B cell (primary cell): ENCODE measurements at regions not wholly inside any gene's neighbourhood (a gene's known extent, or its start where the extent isn't known, plus 50 kb on each side); places are given as distances from the start of the nearest gene placed in this dataset.

Source experiments
- ATAC-seq: fragments of 200-7000 bp; cut with Tn5 transposase; one replicate; pipeline ENCODE4 v1.10.0; 2021; ENCODE audit warnings: low read depth, mild to moderate bottlenecking, moderate number of reproducible peaks, moderate library complexity
- CTCF ChIA-PET: fragments of 350-600 bp; sonication (Branson Sonifier 250); formaldehyde crosslinking; loops from one replicate; lab custom pipeline; 2021; ENCODE audit warnings: antibody characterized with exemption, inconsistent platforms; lab: Charles Lee
- POLR2A ChIA-PET: fragments of 350-600 bp; sonication (Branson Sonifier 250); formaldehyde crosslinking; loops from one replicate; lab custom pipeline; 2021; ENCODE audit warnings: antibody characterized with exemption; lab: Charles Lee
- DNase-seq: peaks from one replicate; pipeline ENCODE4 v3.0.0; 2013
- H2AFZ ChIP-seq: 2 replicates; pipeline ENCODE4 v1.6.1; 2012; ENCODE audit warnings: mild to moderate bottlenecking, low read depth, low read length; ENCODE audit not compliant: insufficient read depth, poor library complexity, severe bottlenecking
- H3K27ac ChIP-seq, 2 donors: 1 replicate in 1 of 2; 2 replicates in 1 of 2; pipeline ENCODE4 v1.5.1; 2012 to 2013; ENCODE audit warnings: low read length in 2 of 2, mild to moderate bottlenecking in 2 of 2, moderate library complexity in 1 of 2
- H3K27me3 ChIP-seq, 4 experiments: fragments of 200-600 bp in 1 of 4; sonication (generic) in 1 of 4; replicated peaks in 1 of 4; 1 replicate in 2 of 4; 2 replicates in 2 of 4; pipeline versions ENCODE4 v1.6.1 to v1.7.0; 2013 to 2016; ENCODE audit warnings: low read length in 3 of 4, mild to moderate bottlenecking in 2 of 4, mixed read lengths in 1 of 4, moderate library complexity in 1 of 4; ENCODE audit not compliant: insufficient read depth in 4 of 4, control insufficient read depth in 3 of 4; ENCODE audit errors: control extremely low read depth in 1 of 4
- H3K36me3 ChIP-seq, 2 experiments: replicated peaks in 1 of 2; 1 replicate in 1 of 2; 2 replicates in 1 of 2; pipeline versions ENCODE4 v1.6.1 to v1.7.1; 2013; ENCODE audit warnings: low read length in 1 of 2; ENCODE audit not compliant: insufficient read depth in 2 of 2, control insufficient read depth in 1 of 2; ENCODE audit errors: control extremely low read depth in 1 of 2, extremely low read depth in 1 of 2
- H3K4me1 ChIP-seq, 2 donors: fragments of 200-600 bp in 1 of 2; sonication (generic) in 1 of 2; 1 replicate in 1 of 2; 2 replicates in 1 of 2; pipeline versions ENCODE4 v1.5.1 to v1.6.1; 2013 to 2017; ENCODE audit warnings: low read length in 2 of 2; ENCODE audit not compliant: control insufficient read depth in 2 of 2, insufficient read depth in 2 of 2
- H3K4me2 ChIP-seq: replicated peaks from 2 replicates; pipeline ENCODE3; 2012; ENCODE audit warnings: mild to moderate bottlenecking, low read depth, low read length; ENCODE audit not compliant: poor library complexity, severe bottlenecking
- H3K4me3 ChIP-seq, 5 experiments: fragments of 200-600 bp in 1 of 5; sonication (generic) in 1 of 5; 1 replicate in 3 of 5; 2 replicates in 2 of 5; pipeline versions ENCODE4 v1.5.1 to v1.7.0; 2011 to 2016; ENCODE audit warnings: low read length in 4 of 5, mild to moderate bottlenecking in 4 of 5, low read depth in 2 of 5, control low read depth in 1 of 5, moderate library complexity in 1 of 5; ENCODE audit not compliant: insufficient read depth in 1 of 5; ENCODE audit errors: control extremely low read depth in 1 of 5, extremely low read depth in 1 of 5
- H3K79me2 ChIP-seq: fragments of 200-600 bp; sonication (generic); one replicate; pipeline ENCODE4 v1.6.0; 2016; ENCODE audit warnings: low read length; ENCODE audit not compliant: control insufficient read depth, insufficient read depth
- H3K9ac ChIP-seq: fragments of 200-600 bp; sonication (generic); 2 replicates; pipeline ENCODE4 v1.6.1; 2017; ENCODE audit warnings: mild to moderate bottlenecking, low read length, moderate library complexity
- H3K9me3 ChIP-seq, 3 donors: one replicate each; pipeline versions ENCODE4 v1.6.1 to v1.7.1; 2013; ENCODE audit warnings: low read length in 2 of 3; ENCODE audit not compliant: control insufficient read depth in 2 of 3, insufficient read depth in 1 of 3; ENCODE audit errors: control extremely low read depth in 1 of 3
- H4K20me1 ChIP-seq: 2 replicates; pipeline ENCODE4 v1.6.0; 2012; ENCODE audit warnings: mild to moderate bottlenecking, low read length; ENCODE audit not compliant: insufficient read depth, control insufficient read depth, poor library complexity, severe bottlenecking
- H3K27ac Mint-ChIP-seq: one replicate; pipeline ENCODE4 v1.8.0; 2021; ENCODE audit warnings: mixed read lengths
- H3K27me3 Mint-ChIP-seq: one replicate; pipeline ENCODE4 v1.8.0; 2021; ENCODE audit warnings: mixed read lengths
- H3K4me1 Mint-ChIP-seq: one replicate; pipeline ENCODE4 v1.8.0; 2021; ENCODE audit warnings: mixed read lengths
- H3K4me3 Mint-ChIP-seq: one replicate; pipeline ENCODE4 v1.8.0; 2021; ENCODE audit warnings: mixed read lengths
- H3K9me3 Mint-ChIP-seq: one replicate; pipeline ENCODE4 v1.8.0; 2022; ENCODE audit warnings: mixed read lengths; ENCODE audit not compliant: insufficient read depth
- EZH2 ChIP-seq: IDR thresholded peaks from 2 replicates; pipeline ENCODE4 v1.6.1; 2012; ENCODE audit warnings: borderline replicate concordance, low read depth, mild to moderate bottlenecking, moderate library complexity, low read length; ENCODE audit not compliant: insufficient read depth, poor library complexity, severe bottlenecking
- whole genome bisulfite sequencing: methylation state at CpG from one replicate; pipeline ENCODE4 v1.1.5; 2013; ENCODE audit warnings: missing lambda C conversion rate; ENCODE audit not compliant: insufficient coverage; 5-methylcytosine and 5-hydroxymethylcytosine counted together
- intact Hi-C: fragments of 100-400 bp; cut with micrococcal nuclease; formaldehyde crosslinking; loops from one replicate; pipeline ENCODE4 v1.10.0; 2022
- TF ChIP-seq, protein P1 (sequence below): fragments of 200-600 bp; IDR thresholded peaks from one replicate; pipeline ENCODE4 v1.8.0; 2022; ENCODE audit warnings: antibody characterized with exemption, mild to moderate bottlenecking

DNA sequence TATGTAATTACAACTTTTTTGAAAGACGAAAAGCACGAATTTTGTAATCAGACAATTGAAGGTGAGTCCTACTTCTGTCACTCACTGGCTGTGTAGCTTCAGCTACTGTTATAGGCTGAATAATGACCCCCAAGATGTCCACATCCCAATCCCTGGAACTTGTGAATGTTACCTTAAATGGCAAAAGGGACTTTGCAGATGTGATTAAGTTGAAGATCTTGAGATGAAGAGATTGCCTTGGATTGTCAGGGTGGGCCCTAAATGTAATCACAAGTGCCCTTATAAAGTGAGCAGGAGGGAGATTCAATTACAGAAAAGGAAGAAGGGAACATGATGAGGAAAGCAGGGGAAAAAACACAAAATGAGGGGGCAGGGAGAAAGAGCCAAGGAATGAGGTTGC lies 326.2 kb upstream of the MSX2 start:
- Histone ChIP-seq H3K9me3 (no peaks in the 10 kb centered on the region), H3K9ac (no peak overlapping the region), H3K4me1 (no peaks in the 10 kb centered on the region), H3K36me3 (no peaks in the 10 kb centered on the region), H4K20me1 (no peaks in the 10 kb centered on the region), H3K27ac (no peak overlapping the region), H3K4me2 (no peak overlapping the region), H2AFZ (no peak overlapping the region), H3K4me3 (no peak overlapping the region), H3K79me2 (no peaks in the 10 kb centered on the region), H3K27me3 (no peaks in the 10 kb centered on the region)
- TF ChIP-seq, protein P1, sequence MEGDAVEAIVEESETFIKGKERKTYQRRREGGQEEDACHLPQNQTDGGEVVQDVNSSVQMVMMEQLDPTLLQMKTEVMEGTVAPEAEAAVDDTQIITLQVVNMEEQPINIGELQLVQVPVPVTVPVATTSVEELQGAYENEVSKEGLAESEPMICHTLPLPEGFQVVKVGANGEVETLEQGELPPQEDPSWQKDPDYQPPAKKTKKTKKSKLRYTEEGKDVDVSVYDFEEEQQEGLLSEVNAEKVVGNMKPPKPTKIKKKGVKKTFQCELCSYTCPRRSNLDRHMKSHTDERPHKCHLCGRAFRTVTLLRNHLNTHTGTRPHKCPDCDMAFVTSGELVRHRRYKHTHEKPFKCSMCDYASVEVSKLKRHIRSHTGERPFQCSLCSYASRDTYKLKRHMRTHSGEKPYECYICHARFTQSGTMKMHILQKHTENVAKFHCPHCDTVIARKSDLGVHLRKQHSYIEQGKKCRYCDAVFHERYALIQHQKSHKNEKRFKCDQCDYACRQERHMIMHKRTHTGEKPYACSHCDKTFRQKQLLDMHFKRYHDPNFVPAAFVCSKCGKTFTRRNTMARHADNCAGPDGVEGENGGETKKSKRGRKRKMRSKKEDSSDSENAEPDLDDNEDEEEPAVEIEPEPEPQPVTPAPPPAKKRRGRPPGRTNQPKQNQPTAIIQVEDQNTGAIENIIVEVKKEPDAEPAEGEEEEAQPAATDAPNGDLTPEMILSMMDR: no peak
- no peak for TF ChIP-seq EZH2
- Mint-ChIP-seq H3K4me3 (no peak overlapping the region), H3K4me1 (no peaks in the 10 kb centered on the region), H3K9me3 (peaks cover 4% of the 10 kb centered on the region), H3K27ac (no peak overlapping the region), H3K27me3 (no peaks in the 10 kb centered on the region)
- ATAC-seq (no peak), DNase-seq (no peak)
- POLR2A ChIA-PET: no interaction called here
- WGBS: no CpG with 5 or more reads among the region's 2 CpGs
- intact Hi-C loops: no loop called here
- CTCF ChIA-PET: no interaction called here

DNA sequence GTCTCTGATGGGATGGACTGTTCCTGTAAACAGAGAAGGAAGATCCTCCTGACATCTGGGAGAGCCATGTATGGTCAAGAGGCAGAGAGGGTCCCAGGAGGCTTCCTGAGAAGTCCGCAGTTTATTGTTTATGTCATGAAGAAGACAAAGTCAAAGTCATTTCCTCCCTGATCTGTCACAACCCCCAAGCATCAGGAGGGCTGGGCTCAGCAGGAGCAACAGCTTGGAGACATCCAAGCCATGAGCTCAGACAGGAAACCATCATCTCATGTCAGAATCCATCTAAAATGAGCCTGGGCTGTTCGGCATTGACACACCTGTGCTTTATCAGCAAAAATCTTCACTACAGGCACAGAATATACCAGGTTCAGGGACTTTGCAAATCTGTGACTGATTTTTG lies 325.0 kb upstream of the MSX2 start:
- Histone ChIP-seq H3K36me3 (no peaks in the 10 kb centered on the region), H3K4me1 (no peaks in the 10 kb centered on the region), H3K27ac (no peak overlapping the region), H3K9me3 (no peaks in the 10 kb centered on the region), H3K9ac (no peak overlapping the region), H3K27me3 (no peaks in the 10 kb centered on the region), H3K4me2 (no peak overlapping the region), H4K20me1 (no peaks in the 10 kb centered on the region), H2AFZ (no peak overlapping the region), H3K4me3 (no peak overlapping the region), H3K79me2 (no peaks in the 10 kb centered on the region)
- CTCF ChIA-PET: no interaction called here
- no peak for TF ChIP-seq EZH2
- TF ChIP-seq, protein P1: no peak
- no peaks in the 10 kb centered on the region for H3K27me3 Mint-ChIP-seq
- H3K4me1 Mint-ChIP-seq: no peaks in the 10 kb centered on the region
- H3K9me3 Mint-ChIP-seq: peaks cover 4% of the 10 kb centered on the region
- DNase-seq (no peak), ATAC-seq (no peak)
- WGBS: no CpG with 5 or more reads among the region's 2 CpGs
- intact Hi-C loops: no loop called here
- H3K27ac Mint-ChIP-seq: no peak overlapping the region
- no peak overlapping the region for H3K4me3 Mint-ChIP-seq
- POLR2A ChIA-PET: no interaction called here
